H1 (cell line): ENCODE measurements at regions not wholly inside any gene's neighbourhood (a gene's known extent, or its start where the extent isn't known, plus 50 kb on each side); places are given as distances from the start of the nearest gene placed in this dataset.
A peak's percentile ranks its signal among the peaks of the same experiment; 100 is the strongest.

Source experiments
- CTCF ChIA-PET: fragments of 300-600 bp; sonication (Branson Sonifier 250); formaldehyde crosslinking; loops from one replicate; lab custom pipeline; 2021; ENCODE audit not compliant: partially characterized antibody; lab: Charles Lee
- POLR2A ChIA-PET: fragments of 300-600 bp; sonication (Branson Sonifier 250); formaldehyde crosslinking; loops from one replicate; lab custom pipeline; 2021; ENCODE audit warnings: inconsistent platforms; ENCODE audit not compliant: partially characterized antibody; lab: Charles Lee
- DNase-seq, 2 experiments: peaks; one replicate each; pipeline versions ENCODE4 v3.0.0 to v3.0.0-alpha.2; 2010 to 2022; ENCODE audit warnings: low spot score in 2 of 2, low read depth in 1 of 2, mixed read lengths in 1 of 2
- FAIRE-seq: peaks from 2 replicates; lab custom pipeline; 2011; peaks lifted over from hg19 to GRCh38; lab: Jason Lieb, UNC
- H2AFZ ChIP-seq: 2 replicates; pipeline ENCODE4 v1.8.1; 2012; ENCODE audit warnings: low read length, inconsistent platforms
- H2AK5ac ChIP-seq: 2 replicates; pipeline ENCODE4 v1.6.1; 2013; ENCODE audit warnings: low read depth, low read length
- H2BK120ac ChIP-seq: replicated peaks from 2 replicates; pipeline ENCODE3; 2013; ENCODE audit warnings: low read depth, low read length, inconsistent platforms
- H2BK12ac ChIP-seq: 2 replicates; pipeline ENCODE4 v1.6.1; 2013; ENCODE audit warnings: low read depth, low read length
- H2BK15ac ChIP-seq: 2 replicates; pipeline ENCODE4 v1.6.1; 2013; ENCODE audit warnings: low read length
- H2BK20ac ChIP-seq: 2 replicates; pipeline ENCODE4 v1.6.1; 2013; ENCODE audit warnings: low read length
- H2BK5ac ChIP-seq: 2 replicates; pipeline ENCODE4 v1.6.1; 2013; ENCODE audit warnings: low read depth, low read length
- H3K14ac ChIP-seq: 2 replicates; pipeline ENCODE4 v1.6.1; 2013; ENCODE audit warnings: inconsistent platforms; ENCODE audit not compliant: insufficient read length
- H3K18ac ChIP-seq: 2 replicates; pipeline ENCODE4 v1.6.1; 2013; ENCODE audit warnings: low read length; ENCODE audit errors: extremely low read depth
- H3K23ac ChIP-seq: 2 replicates; pipeline ENCODE4 v1.6.1; 2013; ENCODE audit warnings: inconsistent platforms; ENCODE audit not compliant: insufficient read length
- H3K23me2 ChIP-seq: 2 replicates; pipeline ENCODE4 v1.6.1; 2013; ENCODE audit warnings: low read depth, low read length
- H3K27ac ChIP-seq: 2 replicates; pipeline ENCODE4 v1.6.1; 2011; ENCODE audit warnings: low read depth, low read length, inconsistent platforms
- H3K27me3 ChIP-seq, 4 experiments: replicated peaks in 1 of 4; 1 replicate in 1 of 4; 2 replicates in 3 of 4; pipeline versions ENCODE4 v1.6.1 to v1.8.1; 2011 to 2013; ENCODE audit warnings: low read length in 3 of 4, mild to moderate bottlenecking in 3 of 4, inconsistent platforms in 2 of 4, mixed read lengths in 2 of 4, moderate library complexity in 1 of 4; ENCODE audit not compliant: control insufficient read depth in 3 of 4, insufficient read depth in 3 of 4; ENCODE audit errors: extremely low read depth in 1 of 4
- H3K36me3 ChIP-seq, 4 experiments: 2 replicates each; pipeline versions ENCODE4 v1.6.1 to v1.8.1; 2011 to 2013; ENCODE audit warnings: mild to moderate bottlenecking in 4 of 4, low read length in 3 of 4, moderate library complexity in 2 of 4, control low read depth in 1 of 4, inconsistent platforms in 1 of 4; ENCODE audit not compliant: insufficient read depth in 4 of 4, control insufficient read depth in 2 of 4
- H3K4ac ChIP-seq: replicated peaks from 2 replicates; pipeline ENCODE3; 2013; ENCODE audit warnings: low read length, low read depth, mixed read lengths, inconsistent platforms; ENCODE audit not compliant: insufficient read length
- H3K4me1 ChIP-seq, 4 experiments: replicated peaks in 1 of 4; 1 replicate in 1 of 4; 2 replicates in 3 of 4; pipeline versions ENCODE4 v1.6.1 to v1.8.1; 2011 to 2013; ENCODE audit warnings: low read length in 3 of 4, inconsistent platforms in 2 of 4, mixed read lengths in 1 of 4; ENCODE audit not compliant: insufficient read depth in 4 of 4, control insufficient read depth in 3 of 4
- H3K4me2 ChIP-seq, 2 experiments: 2 replicates each; pipeline versions ENCODE4 v1.6.1 to v1.8.1; 2011 to 2013; ENCODE audit warnings: low read depth in 2 of 2, low read length in 2 of 2, control low read depth in 1 of 2, inconsistent platforms in 1 of 2, mild to moderate bottlenecking in 1 of 2; ENCODE audit not compliant: insufficient read depth in 1 of 2
- H3K4me3 ChIP-seq, 4 experiments: fragments of 200-600, 300-600 bp in 1 of 4; sonication (generic), shearing (Covaris generic), sonication (Bioruptor Twin) in 1 of 4; 2 replicates each; pipeline versions ENCODE4 v1.5.1 to v1.8.1; 2011 to 2016; ENCODE audit warnings: low read length in 4 of 4, low read depth in 3 of 4, control low read depth in 2 of 4, inconsistent platforms in 2 of 4, mild to moderate bottlenecking in 2 of 4, mixed read lengths in 1 of 4, moderate library complexity in 1 of 4; ENCODE audit not compliant: insufficient read depth in 2 of 4; ENCODE audit errors: extremely low read depth in 1 of 4
- H3K56ac ChIP-seq: replicated peaks from 2 replicates; pipeline ENCODE3; 2013; ENCODE audit warnings: low read depth, mild to moderate bottlenecking, mixed read lengths, low read length, inconsistent platforms; ENCODE audit not compliant: insufficient read length
- H3K79me1 ChIP-seq: 2 replicates; pipeline ENCODE4 v1.6.1; 2013; ENCODE audit warnings: low read depth, low read length, control low read depth
- H3K79me2 ChIP-seq, 2 experiments: 2 replicates each; pipeline versions ENCODE4 v1.6.1 to v1.8.1; 2012 to 2013; ENCODE audit warnings: low read length in 2 of 2, mild to moderate bottlenecking in 2 of 2, inconsistent platforms in 1 of 2; ENCODE audit not compliant: insufficient read depth in 2 of 2, control insufficient read depth in 1 of 2
- H3K9ac ChIP-seq, 4 experiments: replicated peaks in 1 of 4; 1 replicate in 1 of 4; 2 replicates in 3 of 4; pipeline versions ENCODE4 v1.6.1 to v1.8.1; 2011 to 2013; ENCODE audit warnings: low read depth in 3 of 4, low read length in 3 of 4, control low read depth in 2 of 4, mild to moderate bottlenecking in 2 of 4, moderate library complexity in 2 of 4, inconsistent platforms in 1 of 4; ENCODE audit errors: extremely low read depth in 1 of 4
- H3K9me3 ChIP-seq, 2 experiments: 2 replicates each; pipeline versions ENCODE4 v1.6.1 to v1.8.1; 2012 to 2013; ENCODE audit warnings: mild to moderate bottlenecking in 2 of 2, moderate library complexity in 2 of 2, control low read depth in 1 of 2, inconsistent platforms in 1 of 2, low read depth in 1 of 2, low read length in 1 of 2, mixed read lengths in 1 of 2; ENCODE audit not compliant: insufficient read depth in 2 of 2
- H4K20me1 ChIP-seq, 2 experiments: replicated peaks in 1 of 2; 2 replicates each; pipeline versions ENCODE3 to v1.8.1; 2011 to 2013; ENCODE audit warnings: inconsistent platforms in 2 of 2, low read length in 2 of 2, mild to moderate bottlenecking in 1 of 2; ENCODE audit not compliant: insufficient read depth in 2 of 2, control insufficient read depth in 1 of 2
- H4K5ac ChIP-seq: 2 replicates; pipeline ENCODE4 v1.6.1; 2013; ENCODE audit warnings: low read length, low read depth, mixed read lengths, inconsistent platforms; ENCODE audit not compliant: insufficient read length
- H4K8ac ChIP-seq: 2 replicates; pipeline ENCODE4 v1.8.0; 2013; ENCODE audit warnings: mild to moderate bottlenecking, moderate library complexity, low read length, inconsistent platforms; ENCODE audit not compliant: insufficient read depth; ENCODE audit errors: extremely low read depth
- H4K91ac ChIP-seq: replicated peaks from 2 replicates; pipeline ENCODE3; 2013; ENCODE audit warnings: low read length, mixed read lengths, inconsistent platforms; ENCODE audit not compliant: insufficient read length
- HDAC2 ChIP-seq, 2 experiments: fragments of 300-600 bp in 1 of 2; sonication (generic) in 1 of 2; IDR thresholded peaks; 2 replicates each; pipeline ENCODE4 v1.6.1; 2011 to 2012; ENCODE audit warnings: low read depth in 2 of 2, low read length in 2 of 2, mild to moderate bottlenecking in 2 of 2, moderate library complexity in 2 of 2, borderline replicate concordance in 1 of 2, inconsistent platforms in 1 of 2
- RAD21 ChIP-seq, 2 experiments: IDR thresholded peaks in 1 of 2; conservative IDR thresholded peaks in 1 of 2; 2 replicates each; pipeline ENCODE4 v1.6.1; 2011; ENCODE audit warnings: low read depth in 2 of 2, low read length in 2 of 2, improper control_type of control experiment in 1 of 2, inconsistent platforms in 1 of 2, mild to moderate bottlenecking in 1 of 2, moderate library complexity in 1 of 2
- SIX5 ChIP-seq: IDR thresholded peaks from 2 replicates; pipeline ENCODE4 v1.6.1; 2011; ENCODE audit warnings: mild to moderate bottlenecking, low read depth, low read length
- TCF12 ChIP-seq: IDR thresholded peaks from 2 replicates; pipeline ENCODE4 v1.6.1; 2011; ENCODE audit warnings: low read depth, mild to moderate bottlenecking, low read length
- WGBS, 2 experiments: shearing (Covaris generic) in 1 of 2; methylation state at CpG; one replicate each; pipeline versions ENCODE4 v1.1.6 to v1.1.7; 2013 to 2015; ENCODE audit warnings: low lambda C conversion rate in 2 of 2, mixed read lengths in 2 of 2, inconsistent platforms in 1 of 2, low coverage in 1 of 2, missing lambda C conversion rate in 1 of 2; ENCODE audit not compliant: insufficient replicate concordance in 2 of 2, insufficient coverage in 1 of 2, insufficient read length in 1 of 2; ENCODE audit errors: extremely low coverage in 1 of 2, missing lambda C conversion rate in 1 of 2; 5-methylcytosine and 5-hydroxymethylcytosine counted together
- TF ChIP-seq, protein P1 (sequence below), 3 experiments: IDR thresholded peaks; 1 replicate in 2 of 3; 2 replicates in 1 of 3; pipeline versions ENCODE4 v1.5.1 to v1.6.1; 2011; ENCODE audit warnings: low read length in 3 of 3, mild to moderate bottlenecking in 3 of 3, inconsistent platforms in 2 of 3, low read depth in 1 of 3, moderate library complexity in 1 of 3; ENCODE audit not compliant: insufficient read depth in 1 of 3; ENCODE audit errors: control extremely low read depth in 1 of 3

GRCh38 chr11:8756201-8756600 lies 73.6 kb downstream of the RPL27A start:
- Histone ChIP-seq H2BK12ac (no peak overlapping the region), H4K20me1 (peaks cover 0 to 7% of the 10 kb centered on the region in 2 experiments), H3K27me3 (no peaks in the 10 kb centered on the region), H4K5ac (no peak overlapping the region), H3K14ac (no peak overlapping the region), H4K8ac (no peak overlapping the region), H3K4ac (no peak overlapping the region), H3K9ac (no peak overlapping the region), H2AFZ (no peak overlapping the region), H2BK15ac (no peak overlapping the region), H2BK20ac (no peak overlapping the region), H3K9me3 (no peaks in the 10 kb centered on the region), H2BK5ac (no peak overlapping the region), H3K79me1 (peaks cover 3% of the 10 kb centered on the region; the same call in 1 of the 2 replicates), H3K18ac (0 out of 2 replicates have a peak overlapping the region, but pooled peaks have one; percentile 36), H3K4me3 (no peak overlapping the region), H3K23ac (no peak overlapping the region), H2AK5ac (no peak overlapping the region), H2BK120ac (no peak overlapping the region), H3K4me1 (peaks cover 0 to 10% (median 0%) of the 10 kb centered on the region in 4 experiments; a peak in 1 of 7 replicates), H3K23me2 (no peaks in the 10 kb centered on the region), H3K4me2 (no peak overlapping the region), H4K91ac (no peak overlapping the region), H3K56ac (no peak overlapping the region), H3K36me3 (no peaks in the 10 kb centered on the region), H3K79me2 (no peaks in the 10 kb centered on the region), H3K27ac (no peak overlapping the region)
- DNase-seq (no peak), FAIRE-seq (no peak)
- 89% methylated on average over 1 of the region's 1 CpG; no CpG with 5 or more reads in 1 of the 2 experiments for WGBS, 2 experiments
- ChIA-PET CTCF (interaction anchor here (0.6 to 4.8 kb wide), 2 partner anchors 13 to 28 kb away, joined by 3 to 23 read pairs; no protein-coding TSS in a partner anchor), POLR2A (interaction anchor here (0.6 kb wide), 1 partner anchor 169 kb away, joined by 3 read pairs; no protein-coding TSS in a partner anchor)
- TF ChIP-seq SIX5 (no peak), TCF12 (no peak), RAD21 (IDR thresholded peaks at IDR 0.05 in 1 of 2, conservative IDR thresholded peaks at IDR 0.05 in 1 of 2; ENCODE audit: low read depth in 2 of 2, low read length in 2 of 2) (no peak), HDAC2 (IDR thresholded peaks at IDR 0.05; ENCODE audit: borderline replicate concordance in 1 of 2, low read depth in 2 of 2, low read length in 2 of 2) (no peak)
- TF ChIP-seq, protein P1, sequence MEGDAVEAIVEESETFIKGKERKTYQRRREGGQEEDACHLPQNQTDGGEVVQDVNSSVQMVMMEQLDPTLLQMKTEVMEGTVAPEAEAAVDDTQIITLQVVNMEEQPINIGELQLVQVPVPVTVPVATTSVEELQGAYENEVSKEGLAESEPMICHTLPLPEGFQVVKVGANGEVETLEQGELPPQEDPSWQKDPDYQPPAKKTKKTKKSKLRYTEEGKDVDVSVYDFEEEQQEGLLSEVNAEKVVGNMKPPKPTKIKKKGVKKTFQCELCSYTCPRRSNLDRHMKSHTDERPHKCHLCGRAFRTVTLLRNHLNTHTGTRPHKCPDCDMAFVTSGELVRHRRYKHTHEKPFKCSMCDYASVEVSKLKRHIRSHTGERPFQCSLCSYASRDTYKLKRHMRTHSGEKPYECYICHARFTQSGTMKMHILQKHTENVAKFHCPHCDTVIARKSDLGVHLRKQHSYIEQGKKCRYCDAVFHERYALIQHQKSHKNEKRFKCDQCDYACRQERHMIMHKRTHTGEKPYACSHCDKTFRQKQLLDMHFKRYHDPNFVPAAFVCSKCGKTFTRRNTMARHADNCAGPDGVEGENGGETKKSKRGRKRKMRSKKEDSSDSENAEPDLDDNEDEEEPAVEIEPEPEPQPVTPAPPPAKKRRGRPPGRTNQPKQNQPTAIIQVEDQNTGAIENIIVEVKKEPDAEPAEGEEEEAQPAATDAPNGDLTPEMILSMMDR (IDR thresholded peaks at IDR 0.05; ENCODE audit: control extremely low read depth in 1 of 3, insufficient read depth in 1 of 3, low read depth in 1 of 3, low read length in 3 of 3): no peak
